ENCODE measurements at regions not wholly inside any gene's neighbourhood (a gene's known extent, or its start where the extent isn't known, plus 50 kb on each side); places are given as distances from the start of the nearest gene placed in this dataset.
"Not testable (repeated sequence)": the region's sequence is repeated elsewhere in the genome, so short reads cannot be mapped to it uniquely, and the experiment has no call there.

GRCh38 chr15:24848050-24848449 is 106.7 kb upstream of the SNRPN start:
- DNase-seq: no peak

GRCh38 chr15:24856397-24857390 is 98.1 kb upstream of the SNRPN start:
- no peak for DNase-seq

- DNase-seq: no peak
These were observed 97.0 kb upstream of the SNRPN start for GRCh38 chr15:24857763-24858162.

GRCh38 chr15:24858183-24858582 is 96.6 kb upstream of the SNRPN start:
- DNase-seq: not testable (repeated sequence)

- DNase-seq: no peak
These were observed 95.8 kb upstream of the SNRPN start for GRCh38 chr15:24858737-24859601.

- no peak for DNase-seq
These were observed 93.6 kb upstream of the SNRPN start for GRCh38 chr15:24861014-24861690.

GRCh38 chr15:24862726-24863521 is 91.9 kb upstream of the SNRPN start:
- no peak for DNase-seq

- no peak for DNase-seq
These were observed 89.5 kb upstream of the SNRPN start for GRCh38 chr15:24865303-24865702.

GRCh38 chr15:24877174-24877573 is 77.6 kb upstream of the SNRPN start:
- DNase-seq: no peak

- DNase-seq: no peak
These were observed 76.6 kb upstream of the SNRPN start for GRCh38 chr15:24878153-24878552.

- DNase-seq: no peak
These were observed 75.3 kb upstream of the SNRPN start for GRCh38 chr15:24879492-24879891.

GRCh38 chr15:24880663-24881062 is 74.1 kb upstream of the SNRPN start:
- DNase-seq: no peak

- DNase-seq: no peak
These were observed 68.2 kb upstream of the SNRPN start for GRCh38 chr15:24886538-24886937.

- no peak for DNase-seq
These were observed 56.0 kb upstream of the SNRPN start for GRCh38 chr15:24898715-24899272.

- no peak for DNase-seq
These were observed 55.4 kb upstream of the SNRPN start for GRCh38 chr15:24899367-24899766.

GRCh38 chr15:24899795-24900194 is 55.0 kb upstream of the SNRPN start:
- DNase-seq: no peak

GRCh38 chr15:24901409-24901808 is 53.4 kb upstream of the SNRPN start:
- no peak for DNase-seq

All from activated CD4-positive, CD25-positive, alpha-beta regulatory T cell treated with anti-CD3 and anti-CD28 coated beads, Interleukin-2, amount 50 U/mL, for 72 hours (primary cell).